Nephron progenitor cell (in vitro differentiated cells): ENCODE measurements at regions not wholly inside any gene's neighbourhood (a gene's known extent, or its start where the extent isn't known, plus 50 kb on each side); places are given as distances from the start of the nearest gene placed in this dataset.

Experiments
- DNase-seq: peaks from one replicate; pipeline ENCODE4 v3.0.0; 2021
- H3K27ac Mint-ChIP-seq: 2 replicates; pipeline ENCODE4 v1.8.0; 2021; ENCODE audit warnings: mild to moderate bottlenecking, moderate library complexity, mixed read lengths
- H3K27me3 Mint-ChIP-seq: 2 replicates; pipeline ENCODE4 v1.8.0; 2021; ENCODE audit warnings: mild to moderate bottlenecking, low read depth, mixed read lengths; ENCODE audit not compliant: poor library complexity
- H3K36me3 Mint-ChIP-seq: 2 replicates; pipeline ENCODE4 v1.8.0; 2021; ENCODE audit warnings: low read depth, mixed read lengths
- H3K4me1 Mint-ChIP-seq: 2 replicates; pipeline ENCODE4 v1.8.0; 2021; ENCODE audit warnings: mixed read lengths
- H3K4me3 Mint-ChIP-seq: 2 replicates; pipeline ENCODE4 v1.8.0; 2021; ENCODE audit warnings: mild to moderate bottlenecking, moderate library complexity, mixed read lengths
- H3K9me3 Mint-ChIP-seq: 2 replicates; pipeline ENCODE4 v1.8.0; 2021; ENCODE audit warnings: mild to moderate bottlenecking, moderate library complexity, mixed read lengths
- TF ChIP-seq, protein P1 (sequence below): fragments of 200-600 bp; sonication (generic); IDR thresholded peaks from 2 replicates; pipeline ENCODE4 v1.5.0; 2021; ENCODE audit warnings: antibody characterized with exemption

DNA sequence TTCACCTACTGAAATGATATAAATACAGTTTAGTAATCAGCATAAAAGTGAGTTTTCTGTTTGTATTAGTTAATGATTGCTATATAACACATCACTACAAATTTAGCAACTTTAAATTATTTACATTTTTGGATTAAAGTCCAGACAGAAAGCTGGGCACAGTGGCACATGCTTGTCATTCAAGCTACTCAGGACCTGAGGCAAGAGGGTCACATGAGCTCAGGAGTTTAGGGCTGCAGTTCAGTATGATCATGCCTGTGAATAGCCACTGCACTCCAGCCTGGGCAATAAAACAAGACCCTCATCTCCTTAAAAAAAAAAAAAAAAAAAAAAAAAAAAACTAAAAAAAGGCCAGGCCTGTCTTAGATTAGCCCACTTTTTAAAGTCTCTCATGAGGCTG, 273.6 kb upstream of the CTNND2 start:
- no peak for DNase-seq
- Mint-ChIP-seq H3K27ac (no peak overlapping the region), H3K36me3 (no peaks in the 10 kb centered on the region), H3K27me3 (no peaks in the 10 kb centered on the region), H3K4me3 (no peak overlapping the region), H3K9me3 (no peaks in the 10 kb centered on the region), H3K4me1 (no peaks in the 10 kb centered on the region)
- TF ChIP-seq, protein P1, sequence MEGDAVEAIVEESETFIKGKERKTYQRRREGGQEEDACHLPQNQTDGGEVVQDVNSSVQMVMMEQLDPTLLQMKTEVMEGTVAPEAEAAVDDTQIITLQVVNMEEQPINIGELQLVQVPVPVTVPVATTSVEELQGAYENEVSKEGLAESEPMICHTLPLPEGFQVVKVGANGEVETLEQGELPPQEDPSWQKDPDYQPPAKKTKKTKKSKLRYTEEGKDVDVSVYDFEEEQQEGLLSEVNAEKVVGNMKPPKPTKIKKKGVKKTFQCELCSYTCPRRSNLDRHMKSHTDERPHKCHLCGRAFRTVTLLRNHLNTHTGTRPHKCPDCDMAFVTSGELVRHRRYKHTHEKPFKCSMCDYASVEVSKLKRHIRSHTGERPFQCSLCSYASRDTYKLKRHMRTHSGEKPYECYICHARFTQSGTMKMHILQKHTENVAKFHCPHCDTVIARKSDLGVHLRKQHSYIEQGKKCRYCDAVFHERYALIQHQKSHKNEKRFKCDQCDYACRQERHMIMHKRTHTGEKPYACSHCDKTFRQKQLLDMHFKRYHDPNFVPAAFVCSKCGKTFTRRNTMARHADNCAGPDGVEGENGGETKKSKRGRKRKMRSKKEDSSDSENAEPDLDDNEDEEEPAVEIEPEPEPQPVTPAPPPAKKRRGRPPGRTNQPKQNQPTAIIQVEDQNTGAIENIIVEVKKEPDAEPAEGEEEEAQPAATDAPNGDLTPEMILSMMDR, result no peak

GRCh38 chr5:12177225-12177624, 273.0 kb upstream of the CTNND2 start:
- no peaks in the 10 kb centered on the region for H3K4me1 Mint-ChIP-seq
- no peak for DNase-seq
- H3K27me3 Mint-ChIP-seq, result no peaks in the 10 kb centered on the region
- no peak overlapping the region for H3K27ac Mint-ChIP-seq
- TF ChIP-seq, protein P1, result no peak
- no peaks in the 10 kb centered on the region for H3K9me3 Mint-ChIP-seq
- no peaks in the 10 kb centered on the region for H3K36me3 Mint-ChIP-seq
- no peak overlapping the region for H3K4me3 Mint-ChIP-seq

GRCh38 chr5:12175914-12176585, 271.8 kb upstream of the CTNND2 start:
- TF ChIP-seq, protein P1, result no peak
- DNase-seq, result no peak
- Mint-ChIP-seq H3K36me3 (no peaks in the 10 kb centered on the region), H3K27ac (no peak overlapping the region), H3K4me1 (no peaks in the 10 kb centered on the region), H3K9me3 (no peaks in the 10 kb centered on the region), H3K4me3 (no peak overlapping the region), H3K27me3 (no peaks in the 10 kb centered on the region)

GRCh38 chr5:12174734-12175133, 270.5 kb upstream of the CTNND2 start:
- Mint-ChIP-seq H3K27ac (no peak overlapping the region), H3K4me3 (no peak overlapping the region), H3K36me3 (no peaks in the 10 kb centered on the region), H3K9me3 (no peaks in the 10 kb centered on the region), H3K27me3 (no peaks in the 10 kb centered on the region), H3K4me1 (no peaks in the 10 kb centered on the region)
- DNase-seq, result no peak
- TF ChIP-seq, protein P1, result no peak

- H3K27ac Mint-ChIP-seq, result no peak overlapping the region
- H3K4me1 Mint-ChIP-seq, result no peaks in the 10 kb centered on the region
- H3K36me3 Mint-ChIP-seq, result no peaks in the 10 kb centered on the region
- DNase-seq, result no peak
- no peak overlapping the region for H3K4me3 Mint-ChIP-seq
- peaks cover 3% of the 10 kb centered on the region for H3K27me3 Mint-ChIP-seq
- TF ChIP-seq, protein P1, result no peak
- no peaks in the 10 kb centered on the region for H3K9me3 Mint-ChIP-seq
Observed at GRCh38 chr5:12169536-12169935, 265.3 kb upstream of the CTNND2 start.

DNA sequence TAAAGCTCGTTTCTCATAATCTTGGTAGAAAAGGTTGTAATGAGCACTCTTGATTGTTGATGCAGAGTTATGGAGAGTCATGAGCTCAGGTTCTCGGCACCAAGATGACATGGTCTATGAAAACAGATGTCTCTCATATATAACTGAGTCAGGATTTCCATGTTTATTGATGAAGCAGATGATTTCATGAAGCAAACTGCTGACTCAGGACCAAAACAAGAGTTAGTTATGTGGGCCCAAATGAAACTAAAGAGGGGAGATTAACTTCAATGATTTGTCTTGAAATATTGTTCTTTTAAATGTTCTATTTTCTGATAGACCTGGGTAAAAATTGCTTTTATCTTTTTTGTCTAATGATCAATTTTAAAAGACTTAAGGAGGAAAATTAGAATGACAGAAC, 258.6 kb upstream of the CTNND2 start:
- Mint-ChIP-seq H3K36me3 (no peaks in the 10 kb centered on the region), H3K27me3 (peaks cover 3% of the 10 kb centered on the region), H3K9me3 (peaks cover 9% of the 10 kb centered on the region), H3K4me1 (no peaks in the 10 kb centered on the region), H3K4me3 (no peak overlapping the region), H3K27ac (no peak overlapping the region)
- DNase-seq, result no peak
- TF ChIP-seq, protein P1, result no peak
